ENCODE measurements at regions not wholly inside any gene's neighbourhood (a gene's known extent, or its start where the extent isn't known, plus 50 kb on each side); places are given as distances from the start of the nearest gene placed in this dataset.
"Not testable (repeated sequence)": the region's sequence is repeated elsewhere in the genome, so short reads cannot be mapped to it uniquely, and the experiment has no call there.

DNA sequence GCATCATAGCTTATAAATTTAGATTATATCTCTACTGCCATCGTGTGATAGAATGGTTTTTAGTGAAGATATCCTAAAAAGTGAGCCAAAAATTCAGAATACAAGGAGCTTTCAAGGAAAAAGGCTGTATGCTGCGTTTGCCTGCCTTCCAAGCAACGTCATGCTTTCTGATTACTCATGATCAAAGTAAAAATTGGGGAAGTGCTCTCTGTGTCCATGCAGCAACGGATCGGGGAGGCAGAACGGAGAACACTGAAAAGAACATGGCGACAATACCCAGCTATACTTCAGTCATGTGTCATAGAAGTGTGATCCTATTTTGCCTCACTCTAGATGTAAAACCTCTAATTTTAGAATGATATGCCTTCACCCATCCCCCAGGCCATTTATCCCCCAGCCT lies 185.7 kb downstream of the SUCLG1 start:
- no peak overlapping the region for H3K4me3 Mint-ChIP-seq
- H3K36me3 Mint-ChIP-seq = no peaks in the 10 kb centered on the region
- H3K9me3 Mint-ChIP-seq = peaks cover 0 to 5% (median 1%) of the 10 kb centered on the region in 3 donors
- H3K27ac Mint-ChIP-seq = no peak overlapping the region
- peaks cover 5% of the 10 kb centered on the region for H3K27me3 Mint-ChIP-seq
- H3K4me1 Mint-ChIP-seq = no peaks in the 10 kb centered on the region

- Mint-ChIP-seq H3K9me3 (peaks cover 0 to 4% (median 1%) of the 10 kb centered on the region in 3 donors), H3K27ac (no peak overlapping the region), H3K36me3 (no peaks in the 10 kb centered on the region), H3K4me1 (no peaks in the 10 kb centered on the region), H3K27me3 (peaks cover under 1% of the 10 kb centered on the region), H3K4me3 (peak overlapping the region in 1 of 4 donors; percentile 41)
These were observed 187.1 kb downstream of the SUCLG1 start for GRCh38 chr2:84271977-84272376.

GRCh38 chr2:84257831-84258230 lies 201.2 kb downstream of the SUCLG1 start:
- Mint-ChIP-seq H3K4me3 (no peak overlapping the region), H3K4me1 (no peaks in the 10 kb centered on the region), H3K27me3 (peaks cover 1% of the 10 kb centered on the region), H3K9me3 (peaks cover 0 to 5% (median 4%) of the 10 kb centered on the region in 3 donors), H3K36me3 (no peaks in the 10 kb centered on the region), H3K27ac (no peak overlapping the region)

- Mint-ChIP-seq H3K9me3 (peaks cover 0 to 5% (median 0%) of the 10 kb centered on the region in 3 donors), H3K4me1 (no peaks in the 10 kb centered on the region), H3K36me3 (no peaks in the 10 kb centered on the region), H3K27ac (no peak overlapping the region), H3K4me3 (no peak overlapping the region), H3K27me3 (no peaks in the 10 kb centered on the region)
These were observed 207.3 kb downstream of the SUCLG1 start for GRCh38 chr2:84251651-84252302.

DNA sequence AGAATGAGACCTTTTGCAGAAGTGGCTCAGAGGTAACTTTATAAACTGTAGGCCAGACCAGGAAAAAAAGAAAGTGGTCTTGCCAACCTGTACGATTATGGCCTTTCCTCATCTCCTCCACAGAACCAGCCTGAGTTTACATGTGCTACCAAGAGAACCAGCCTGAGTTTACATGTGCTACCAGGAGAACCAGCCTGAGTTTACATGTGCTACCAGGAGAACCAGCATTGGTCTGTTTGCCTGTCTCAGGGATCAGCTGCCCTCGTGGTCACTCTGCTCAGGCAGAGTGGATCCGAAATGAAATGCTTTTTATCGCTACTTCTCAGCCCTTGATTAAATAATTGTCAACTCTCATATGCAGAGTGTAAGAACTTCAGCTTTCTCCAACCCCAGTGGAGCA lies 209.9 kb downstream of the SUCLG1 start:
- no peak overlapping the region for H3K4me3 Mint-ChIP-seq
- H3K36me3 Mint-ChIP-seq = no peaks in the 10 kb centered on the region
- H3K9me3 Mint-ChIP-seq = no peaks in the 10 kb centered on the region
- H3K27ac Mint-ChIP-seq = peak overlapping the region in 1 of 3 donors; percentile 28
- no peaks in the 10 kb centered on the region for H3K4me1 Mint-ChIP-seq
- no peaks in the 10 kb centered on the region for H3K27me3 Mint-ChIP-seq

DNA sequence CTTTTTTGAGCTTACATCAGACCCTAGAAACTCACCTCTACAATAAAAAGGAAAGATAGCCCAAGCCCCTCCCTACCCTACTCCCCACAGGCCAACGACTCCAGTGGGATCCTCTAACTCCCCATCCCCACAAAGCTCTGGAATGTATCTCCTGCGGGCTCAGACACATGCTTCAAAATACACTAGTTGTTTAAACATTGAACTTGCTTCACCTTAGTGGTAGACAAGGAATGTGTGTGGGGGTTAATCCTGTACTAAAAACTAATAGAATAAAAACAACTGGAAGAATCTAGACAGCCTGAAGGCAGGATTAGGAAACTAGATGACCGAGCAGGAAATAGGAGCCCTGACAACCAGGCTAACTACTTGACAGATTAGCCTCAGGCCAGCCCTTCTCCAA lies 211.5 kb downstream of the SUCLG1 start:
- H3K27ac Mint-ChIP-seq = no peak overlapping the region

GRCh38 chr2:84243788-84244733 lies 215.0 kb downstream of the SUCLG1 start:
- Mint-ChIP-seq H3K4me1 (no peaks in the 10 kb centered on the region), H3K9me3 (peaks cover 0 to 1% (median 0%) of the 10 kb centered on the region in 3 donors), H3K27me3 (peaks cover 2% of the 10 kb centered on the region), H3K4me3 (no peak overlapping the region), H3K36me3 (no peaks in the 10 kb centered on the region), H3K27ac (no peak overlapping the region)

More for the DNA sequence above, 211.5 kb downstream of the SUCLG1 start:
- no peaks in the 10 kb centered on the region for H3K36me3 Mint-ChIP-seq
- H3K9me3 Mint-ChIP-seq = no peaks in the 10 kb centered on the region
- no peak overlapping the region for H3K4me3 Mint-ChIP-seq
- no peaks in the 10 kb centered on the region for H3K27me3 Mint-ChIP-seq
- no peaks in the 10 kb centered on the region for H3K4me1 Mint-ChIP-seq

DNA sequence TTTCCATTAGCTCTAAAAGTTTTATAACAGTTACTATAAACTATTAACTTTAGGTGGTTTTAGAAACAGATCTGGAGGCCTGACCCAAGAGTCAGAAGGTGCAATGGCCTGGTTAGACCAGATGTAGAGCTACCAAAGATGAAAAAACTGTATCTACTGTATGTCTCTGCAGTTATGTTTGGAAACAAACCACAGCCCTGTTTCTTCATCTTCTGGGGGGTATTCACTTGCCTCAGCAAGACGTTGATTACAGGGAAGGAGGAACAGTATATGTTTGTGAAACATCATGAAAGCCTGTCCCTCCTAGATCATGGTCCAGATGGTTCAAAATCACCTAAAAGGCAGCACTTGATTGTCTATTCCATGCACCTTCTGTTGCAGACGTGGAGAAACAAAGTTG lies 220.2 kb downstream of the SUCLG1 start:
- Mint-ChIP-seq H3K4me3 (no peak overlapping the region), H3K27me3 (peaks cover 2% of the 10 kb centered on the region), H3K36me3 (no peaks in the 10 kb centered on the region), H3K27ac (no peak overlapping the region), H3K4me1 (no peaks in the 10 kb centered on the region), H3K9me3 (peaks cover 0 to 1% (median 0%) of the 10 kb centered on the region in 3 donors)

- Mint-ChIP-seq H3K4me3 (no peak overlapping the region), H3K36me3 (no peaks in the 10 kb centered on the region)
These were observed 222.8 kb downstream of the SUCLG1 start for GRCh38 chr2:84236288-84236687.

GRCh38 chr2:84234103-84234502 lies 225.0 kb downstream of the SUCLG1 start:
- Mint-ChIP-seq H3K4me1 (no peaks in the 10 kb centered on the region), H3K27ac (no peak overlapping the region), H3K9me3 (no peaks in the 10 kb centered on the region), H3K36me3 (no peaks in the 10 kb centered on the region), H3K4me3 (no peak overlapping the region), H3K27me3 (no peaks in the 10 kb centered on the region)

More at GRCh38 chr2:84236288-84236687, 222.8 kb downstream of the SUCLG1 start:
- Mint-ChIP-seq H3K27me3 (peaks cover 2% of the 10 kb centered on the region), H3K9me3 (peaks cover 0 to 1% (median 0%) of the 10 kb centered on the region in 3 donors), H3K4me1 (no peaks in the 10 kb centered on the region), H3K27ac (no peak overlapping the region)

DNA sequence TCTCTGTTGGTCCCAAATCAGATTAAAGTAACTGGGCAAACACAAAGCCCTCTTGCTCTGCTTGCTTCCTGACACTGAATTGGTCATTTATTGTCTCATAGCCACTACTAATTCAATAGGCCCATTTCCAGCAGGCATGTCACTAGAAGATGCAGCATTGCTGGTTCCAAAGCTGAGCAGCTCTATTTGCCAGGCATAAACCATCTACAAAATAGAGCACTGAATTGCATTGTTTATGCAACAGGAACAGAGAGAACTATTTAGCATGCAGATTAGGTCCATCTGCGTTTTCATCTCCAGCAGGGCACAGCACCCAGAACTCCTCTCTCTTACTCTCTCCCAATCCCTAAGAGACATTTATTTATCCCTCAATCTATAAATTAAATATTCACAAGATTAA lies 227.6 kb downstream of the SUCLG1 start:
- Mint-ChIP-seq H3K36me3 (no peaks in the 10 kb centered on the region), H3K4me1 (no peaks in the 10 kb centered on the region), H3K9me3 (no peaks in the 10 kb centered on the region), H3K27me3 (no peaks in the 10 kb centered on the region), H3K4me3 (no peak overlapping the region), H3K27ac (no peak overlapping the region)

DNA sequence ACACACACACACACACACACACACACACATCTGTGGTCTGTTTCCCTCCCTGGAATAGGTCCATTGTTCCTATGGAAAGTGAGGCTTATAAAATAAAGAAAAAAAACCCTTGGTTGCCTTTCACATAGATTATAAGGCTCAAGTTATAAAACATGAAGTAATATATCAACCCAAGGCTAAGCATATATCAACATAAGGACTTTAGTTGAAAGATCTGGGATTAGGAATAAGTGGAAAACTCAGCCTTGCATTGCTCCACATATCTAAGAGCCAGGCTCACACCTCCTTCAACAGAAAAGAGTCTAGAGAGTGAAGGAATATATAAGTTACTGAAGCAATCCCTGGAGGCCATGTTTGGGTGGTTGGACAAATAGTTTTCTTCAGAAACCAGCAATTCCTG lies 235.0 kb downstream of the SUCLG1 start:
- H3K4me3 Mint-ChIP-seq = no peak overlapping the region
- H3K4me1 Mint-ChIP-seq = no peaks in the 10 kb centered on the region
- H3K36me3 Mint-ChIP-seq = no peaks in the 10 kb centered on the region
- no peak overlapping the region for H3K27ac Mint-ChIP-seq
- no peaks in the 10 kb centered on the region for H3K27me3 Mint-ChIP-seq
- H3K9me3 Mint-ChIP-seq = peaks cover 0 to 3% (median 0%) of the 10 kb centered on the region in 3 donors

- no peaks in the 10 kb centered on the region for H3K4me1 Mint-ChIP-seq
- H3K36me3 Mint-ChIP-seq = no peaks in the 10 kb centered on the region
- H3K27ac Mint-ChIP-seq = no peak overlapping the region
- H3K4me3 Mint-ChIP-seq = no peak overlapping the region
- H3K9me3 Mint-ChIP-seq = peaks cover 0 to 3% (median 0%) of the 10 kb centered on the region in 3 donors
- H3K27me3 Mint-ChIP-seq = no peaks in the 10 kb centered on the region
These were observed 235.9 kb downstream of the SUCLG1 start for GRCh38 chr2:84223191-84223590.

- not testable (repeated sequence) for H3K36me3 Mint-ChIP-seq, H3K4me3 Mint-ChIP-seq, H3K27me3 Mint-ChIP-seq, H3K27ac Mint-ChIP-seq, H3K4me1 Mint-ChIP-seq, H3K9me3 Mint-ChIP-seq
These were observed 238.0 kb downstream of the SUCLG1 start for GRCh38 chr2:84221102-84221501.

GRCh38 chr2:84217456-84217855 lies 241.6 kb downstream of the SUCLG1 start:
- no peaks in the 10 kb centered on the region for H3K27me3 Mint-ChIP-seq
- no peaks in the 10 kb centered on the region for H3K36me3 Mint-ChIP-seq
- H3K27ac Mint-ChIP-seq = no peak overlapping the region
- H3K4me3 Mint-ChIP-seq = no peak overlapping the region
- H3K9me3 Mint-ChIP-seq = peaks cover 0 to 1% (median 0%) of the 10 kb centered on the region in 3 donors
- H3K4me1 Mint-ChIP-seq = peaks cover 0 to 3% (median 0%) of the 10 kb centered on the region in 3 donors
